ENCODE measurements at regions not wholly inside any gene's neighbourhood (a gene's known extent, or its start where the extent isn't known, plus 50 kb on each side); places are given as distances from the start of the nearest gene placed in this dataset.
"Not testable (repeated sequence)": the region's sequence is repeated elsewhere in the genome, so short reads cannot be mapped to it uniquely, and the experiment has no call there.

DNA sequence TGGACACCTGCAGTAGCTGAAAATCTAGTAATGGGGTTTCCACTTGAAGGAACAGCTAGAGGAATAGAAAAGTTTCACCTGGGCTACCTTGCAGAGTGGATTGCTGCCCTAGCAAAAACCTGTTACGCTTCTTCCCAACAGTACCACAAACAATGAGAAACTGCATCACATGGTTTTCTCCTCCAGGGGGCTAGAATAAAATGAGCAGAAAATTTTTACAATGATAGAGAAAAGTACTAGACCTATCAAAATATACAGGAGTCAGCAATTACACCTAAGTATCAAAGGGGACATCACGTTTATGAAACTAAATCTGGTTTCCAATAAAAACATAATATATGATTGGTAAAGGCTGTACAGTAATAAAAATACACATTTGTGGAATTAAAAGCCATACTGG is 423.1 kb upstream of the PITX2 start:
- no peak for DNase-seq

DNA sequence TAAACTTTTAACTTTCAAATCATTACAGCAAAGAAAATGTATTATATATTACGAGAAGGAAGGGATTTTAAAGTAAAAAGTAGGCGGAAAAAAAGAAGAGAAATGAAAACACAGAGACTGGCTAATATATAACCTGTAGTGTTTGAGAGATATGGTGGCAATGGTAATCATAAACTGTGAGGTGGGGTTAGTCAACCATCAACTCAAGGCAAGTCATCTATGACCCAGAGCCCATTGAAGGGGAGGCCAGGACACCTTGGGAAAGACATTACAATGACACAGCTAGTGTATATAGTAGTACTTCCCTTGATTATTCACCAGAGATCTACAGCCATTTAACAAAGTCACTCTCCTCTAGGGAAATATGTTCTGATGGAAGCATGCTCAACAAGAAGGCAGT is 423.9 kb upstream of the PITX2 start:
- DNase-seq, result no peak

DNA sequence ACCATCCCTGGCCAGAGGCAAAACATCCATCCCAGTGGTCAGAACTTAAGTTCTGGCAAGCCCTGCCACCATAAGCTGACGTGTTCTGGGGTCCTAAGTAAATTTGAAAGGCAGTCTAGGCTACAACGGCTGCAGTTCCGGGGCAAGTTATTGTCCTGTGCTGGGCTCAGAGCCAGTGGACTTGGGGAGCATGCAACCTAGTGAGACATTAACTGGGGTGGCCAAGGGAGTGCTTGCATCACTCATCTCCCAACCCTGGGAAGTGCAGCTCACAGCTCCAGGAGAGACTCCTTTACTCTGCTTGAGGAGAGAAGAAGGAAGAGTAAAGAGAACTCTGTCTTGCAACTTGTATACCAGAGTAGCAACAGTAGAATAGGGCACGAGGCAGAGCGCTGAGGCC is 425.4 kb upstream of the PITX2 start:
- no peak for DNase-seq

DNA sequence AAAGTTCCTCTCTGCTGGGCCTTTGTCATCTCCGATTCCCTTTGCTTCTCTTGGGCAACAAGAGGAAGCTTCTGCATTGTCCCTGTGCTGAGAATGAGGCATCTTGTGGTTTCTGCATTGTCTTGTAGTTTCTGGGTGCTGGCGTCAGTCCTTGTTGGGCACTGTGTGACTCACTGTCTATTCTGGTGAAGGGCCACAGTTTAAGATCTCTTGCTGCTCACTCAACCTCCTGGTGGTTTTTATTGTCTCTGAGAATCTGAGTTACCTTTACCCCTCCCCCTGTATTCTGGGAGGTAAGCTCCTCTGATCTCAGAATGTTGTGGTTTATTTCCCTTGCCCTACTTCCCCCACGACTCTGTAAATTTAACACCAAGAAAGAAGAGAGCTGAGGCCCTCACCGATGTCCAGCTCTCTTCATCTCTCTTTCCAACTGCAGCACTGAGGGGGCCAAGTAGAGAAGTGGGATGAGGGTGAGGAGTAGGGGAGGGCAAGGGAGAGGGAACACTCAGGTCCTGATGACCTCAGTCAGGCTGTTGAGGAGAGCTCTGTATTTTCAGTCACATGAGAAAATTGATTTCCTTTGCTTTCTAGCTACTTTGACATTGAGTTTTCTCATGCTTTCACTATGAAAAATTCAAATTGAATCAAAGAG is 441.6 kb upstream of the PITX2 start:
- no peak for DNase-seq

DNA sequence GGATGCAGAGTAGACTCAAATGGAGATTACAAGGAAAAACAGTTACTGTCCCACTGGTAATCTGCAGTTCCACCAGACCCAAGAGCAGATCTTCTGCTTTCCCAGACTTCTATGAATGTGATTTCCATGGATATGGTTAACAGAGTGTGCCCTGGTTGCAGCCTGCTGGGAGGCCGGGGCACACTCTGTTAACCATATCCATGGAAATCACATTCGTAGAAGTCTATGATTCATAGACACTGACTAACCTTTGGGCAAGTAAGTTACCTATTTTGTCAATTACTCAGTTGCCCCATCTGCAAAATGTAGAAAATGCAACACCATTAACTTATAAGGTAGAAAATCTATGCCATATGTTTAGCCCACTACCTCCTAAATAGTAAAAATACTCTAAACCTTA is 443.1 kb upstream of the PITX2 start:
- no peak for DNase-seq

DNA sequence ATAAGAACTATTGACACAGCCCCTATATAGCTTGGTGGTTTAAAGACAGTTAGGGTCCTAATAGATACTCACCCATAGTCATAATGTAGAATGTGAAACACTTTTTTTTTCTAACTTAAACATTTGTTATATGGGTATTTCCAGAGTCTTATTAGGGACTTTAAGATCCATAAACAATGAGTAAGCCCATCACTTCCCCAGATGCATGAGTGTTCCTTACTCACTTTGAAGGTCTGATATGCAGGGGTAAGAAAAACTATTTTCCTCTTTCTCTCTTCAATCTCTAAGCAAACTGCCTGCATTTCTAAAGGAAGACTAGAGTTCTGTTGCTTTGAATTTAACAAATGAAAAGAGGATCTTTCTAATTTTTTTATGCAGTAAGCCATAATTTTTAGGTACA is 443.6 kb upstream of the PITX2 start:
- DNase-seq, result no peak

DNA sequence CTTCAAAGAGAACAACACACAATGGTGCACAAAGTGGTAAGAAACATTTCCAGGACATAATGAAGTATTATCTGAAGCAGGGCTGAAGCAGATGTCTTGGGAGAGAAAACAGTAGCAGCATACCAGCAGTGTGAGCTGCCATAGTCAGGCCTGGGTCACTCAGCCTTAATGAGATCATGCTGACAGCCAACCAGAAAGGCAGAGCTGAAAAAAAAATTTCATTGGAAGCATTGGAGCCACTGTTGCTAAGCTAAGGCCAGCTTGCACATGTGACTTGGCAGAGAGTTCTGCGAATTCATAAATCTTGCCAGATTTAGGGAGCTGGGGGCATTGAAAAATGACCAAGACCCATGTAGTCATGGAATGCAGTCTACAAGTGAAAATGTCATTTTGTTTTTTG is 444.0 kb upstream of the PITX2 start:
- DNase-seq, result no peak

DNA sequence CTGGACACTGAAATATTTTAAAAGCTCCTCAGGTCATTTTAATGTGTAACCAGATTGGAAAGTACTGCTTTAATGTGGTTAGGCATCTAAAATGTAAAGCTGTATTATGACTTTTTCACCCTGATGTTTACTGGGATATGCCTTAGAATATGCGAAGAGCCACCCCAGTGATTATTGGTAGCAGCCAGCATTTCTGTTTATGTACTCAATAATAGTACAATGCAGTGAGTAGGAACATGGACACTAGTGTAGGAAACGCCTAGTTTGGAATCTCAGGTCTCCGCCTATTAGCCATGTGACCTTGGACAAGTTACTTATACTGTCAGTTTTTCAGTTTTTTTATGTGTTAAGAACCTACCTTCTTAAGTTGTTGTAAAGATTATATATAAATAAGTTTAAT is 446.0 kb upstream of the PITX2 start:
- no peak for DNase-seq

DNA sequence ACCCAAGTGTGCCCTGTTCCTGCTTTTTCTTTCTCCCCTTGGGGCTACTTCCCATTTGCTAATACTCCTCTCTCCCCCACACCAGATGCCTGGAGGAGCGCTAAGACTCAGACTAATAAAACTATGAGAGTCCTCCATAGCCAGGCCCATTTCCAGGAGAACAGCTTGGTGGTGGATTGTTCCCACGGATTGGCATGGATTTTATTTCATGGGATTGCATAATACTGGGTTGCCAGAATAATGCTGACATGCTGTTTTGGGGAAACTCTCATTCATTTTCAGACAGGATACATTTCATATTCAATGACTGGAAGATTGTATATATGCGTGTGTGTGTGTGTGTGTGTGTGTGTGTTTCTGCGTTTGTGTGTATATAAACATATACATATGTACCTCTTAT is 447.5 kb upstream of the PITX2 start:
- no peak for DNase-seq

DNA sequence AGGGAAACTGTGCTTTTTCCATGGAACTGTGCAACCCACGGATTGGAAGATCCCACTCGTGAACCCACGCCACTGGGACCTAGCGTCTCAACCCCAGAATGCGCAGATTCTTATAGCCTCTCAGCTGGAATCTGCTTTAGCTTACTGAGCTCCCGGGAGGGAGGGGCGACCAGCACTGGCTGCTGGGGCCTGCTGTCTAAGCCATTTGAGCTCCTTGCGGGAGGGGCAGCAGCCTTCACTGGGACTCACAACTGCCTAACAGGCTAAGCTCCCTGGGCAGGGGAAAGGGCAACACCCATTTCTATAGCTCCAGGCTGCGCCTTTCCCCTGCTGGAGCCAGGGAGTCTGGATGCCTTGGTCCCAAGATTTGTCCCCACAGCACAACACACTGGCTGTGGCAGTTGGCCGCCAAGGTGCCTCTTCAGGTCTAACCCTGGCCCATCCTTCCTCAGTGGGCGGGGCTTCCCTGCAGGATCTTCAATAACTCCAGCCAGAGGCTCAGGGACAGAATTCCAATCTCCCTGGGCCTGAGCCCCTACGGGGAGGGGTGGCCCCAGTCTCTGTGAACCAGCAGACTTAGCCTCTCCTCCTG is 451.7 kb upstream of the PITX2 start:
- DNase-seq, result no peak

DNA sequence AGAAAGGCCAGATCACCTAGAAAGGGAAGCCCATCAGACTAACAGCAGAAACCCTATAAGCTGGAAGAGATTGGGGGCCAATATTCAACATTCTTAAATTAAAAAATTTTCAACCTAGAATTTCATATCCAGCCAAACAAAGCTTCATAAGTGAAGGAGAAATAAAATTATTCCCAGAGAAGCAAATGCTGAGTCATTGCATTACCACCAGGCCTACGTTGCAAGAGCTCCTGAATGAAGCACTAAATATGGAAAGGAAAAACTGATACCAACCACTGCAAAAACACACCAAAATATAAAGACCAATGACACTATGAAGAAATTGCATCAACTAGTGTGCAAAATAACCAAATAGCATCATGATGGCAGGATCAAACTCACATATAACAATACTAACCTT is 453.4 kb upstream of the PITX2 start:
- DNase-seq, result not testable (repeated sequence)

DNA sequence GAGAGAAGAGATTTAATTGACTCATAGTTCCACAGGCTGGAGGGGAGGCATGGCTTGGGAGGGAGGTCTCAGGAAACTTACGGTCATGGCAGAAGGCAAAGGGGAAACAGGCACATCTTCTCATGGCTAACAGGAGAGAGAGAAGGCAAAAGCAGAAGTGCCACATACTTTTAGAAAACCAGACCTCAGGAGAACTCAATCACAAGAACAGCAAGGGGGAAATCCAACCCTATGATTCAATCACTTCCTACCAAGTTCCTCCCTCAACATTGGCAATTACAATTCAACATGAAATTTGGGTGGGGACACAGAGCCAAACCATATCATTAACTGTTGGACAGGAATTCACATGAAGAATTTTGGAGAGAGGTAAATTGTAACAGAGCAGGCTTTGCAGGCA is 485.3 kb upstream of the PITX2 start:
- no peak for DNase-seq

DNA sequence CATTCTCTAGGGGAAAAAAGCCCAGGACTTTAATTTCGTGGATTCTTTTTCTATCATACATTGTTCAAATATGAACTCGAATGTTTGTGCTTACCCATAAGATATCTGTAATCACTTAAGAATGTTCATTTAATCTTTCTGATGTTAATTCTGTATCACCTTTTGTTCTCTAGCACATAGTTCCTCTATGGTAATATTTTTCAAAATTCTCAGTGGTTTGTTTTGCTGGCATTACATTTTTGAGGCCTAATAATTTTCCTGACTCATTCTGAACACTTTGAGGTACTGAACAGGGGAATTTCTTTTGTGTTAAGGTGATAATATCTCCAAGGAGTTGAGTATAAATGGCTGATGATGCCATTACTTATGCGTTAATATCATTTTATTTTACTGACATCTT is 490.7 kb upstream of the PITX2 start:
- DNase-seq, result no peak

DNA sequence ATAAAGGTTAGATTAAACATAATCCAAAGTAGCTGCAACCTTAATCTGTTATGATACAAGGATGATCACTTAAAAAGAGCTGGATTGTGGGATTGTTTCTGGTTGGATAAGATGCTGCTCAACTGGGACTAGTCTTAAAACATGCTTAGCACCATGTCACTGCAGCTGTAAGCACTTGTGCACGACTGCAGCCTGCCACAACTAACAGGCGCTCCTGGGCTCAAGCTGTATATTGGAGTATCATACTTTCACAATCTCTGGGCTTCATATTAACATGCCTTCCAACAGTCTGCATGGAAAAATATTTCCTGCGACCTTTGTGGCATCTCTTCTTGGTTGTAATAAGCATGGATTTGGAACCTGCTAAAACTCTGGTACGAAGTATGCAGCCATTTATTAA is 493.0 kb upstream of the PITX2 start:
- DNase-seq, result no peak

DNA sequence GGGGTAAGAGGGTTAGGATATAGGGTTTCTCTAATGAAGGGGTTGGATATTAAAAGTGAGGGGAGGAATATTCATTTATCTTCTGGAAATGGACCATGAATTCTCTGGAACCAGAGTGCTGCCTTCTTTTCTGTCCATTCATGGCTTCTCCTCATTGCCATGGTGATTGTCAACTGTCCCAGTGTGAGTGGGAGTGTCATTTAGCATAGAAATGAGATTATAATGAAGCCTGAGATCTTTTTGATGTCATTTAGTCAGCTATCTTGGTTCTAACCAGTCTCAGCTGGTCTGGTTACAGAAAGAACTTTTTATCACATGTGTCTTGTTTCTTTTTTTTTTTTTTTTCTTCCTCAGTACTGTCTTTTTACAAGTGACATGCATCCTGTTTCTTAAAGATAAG is 497.3 kb upstream of the PITX2 start:
- no peak for DNase-seq

DNA sequence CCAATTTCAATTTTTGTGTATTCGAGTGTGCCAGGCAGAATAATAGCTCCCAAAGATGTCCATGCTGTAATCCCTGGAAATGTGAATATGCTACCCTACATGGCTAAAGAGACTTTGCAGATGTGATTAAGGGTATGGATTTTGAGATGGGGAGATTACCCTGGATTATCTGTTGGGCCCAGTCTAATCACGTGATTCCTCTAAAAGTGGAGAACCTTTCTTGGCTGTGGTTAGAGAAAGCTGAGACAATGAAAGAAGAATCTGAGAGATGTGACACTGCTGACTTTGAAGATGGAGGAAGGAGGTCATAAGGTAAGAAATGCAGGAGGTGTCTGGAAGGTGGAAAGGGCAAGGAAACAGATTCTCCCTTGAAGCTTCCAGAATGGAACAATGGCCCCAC is 503.5 kb upstream of the PITX2 start:
- DNase-seq, result no peak

DNA sequence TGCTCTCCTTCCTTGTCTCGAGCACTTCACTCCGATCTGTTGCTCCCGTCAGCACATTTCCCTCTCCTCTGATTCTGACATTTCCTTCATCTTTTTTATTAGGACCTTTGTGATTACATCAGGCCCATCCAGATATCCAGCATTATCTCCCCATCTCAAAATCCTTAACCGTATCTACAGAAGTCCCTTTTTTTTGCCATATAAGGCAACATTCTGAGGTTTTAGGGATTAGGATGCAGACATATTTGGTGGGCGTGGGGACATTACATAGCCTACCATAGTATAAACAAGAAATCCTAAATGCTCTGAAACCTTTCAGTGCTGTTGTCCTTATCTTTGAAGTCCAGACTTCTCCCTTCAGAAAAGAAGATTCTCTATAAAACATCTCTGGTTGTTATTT is 505.0 kb upstream of the PITX2 start:
- no peak for DNase-seq

DNA sequence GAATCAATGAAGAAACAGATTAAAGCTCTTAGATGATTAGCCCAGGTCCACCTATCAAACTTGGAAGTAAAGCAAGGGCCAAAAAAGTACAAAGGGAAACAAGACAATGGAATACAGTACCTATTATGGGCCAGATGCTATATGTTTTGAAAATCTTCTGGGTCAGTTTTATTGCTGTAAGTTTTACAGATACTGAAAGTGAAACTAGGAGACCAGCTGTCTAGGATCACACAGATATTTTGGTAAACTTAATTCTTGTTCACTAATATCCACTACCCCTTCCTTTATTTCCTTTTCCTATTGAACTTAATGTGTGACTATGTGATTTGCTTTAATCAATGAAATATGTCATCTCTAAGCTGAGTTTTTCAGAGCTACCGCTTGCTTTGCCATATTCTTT is 505.4 kb upstream of the PITX2 start:
- no peak for DNase-seq

DNA sequence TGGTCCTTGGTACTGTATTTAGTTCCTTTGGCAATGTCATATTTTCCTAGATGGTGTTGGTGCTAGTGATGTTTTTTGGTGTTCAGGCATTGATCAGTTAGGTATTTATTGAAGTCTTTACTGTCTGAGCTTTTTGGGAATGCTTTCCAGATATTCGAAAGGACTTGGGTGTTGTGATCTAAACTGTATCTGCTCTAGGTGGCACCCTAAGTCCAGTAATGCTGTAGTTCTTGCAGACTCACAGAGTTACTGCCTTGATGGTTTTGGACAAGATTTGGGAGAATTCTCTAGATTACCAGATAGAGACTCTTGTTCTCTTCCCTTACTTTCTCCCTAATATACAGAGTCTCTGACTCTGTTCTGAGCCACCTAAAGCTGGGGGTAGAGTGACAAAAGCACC is 513.6 kb upstream of the PITX2 start:
- no peak for DNase-seq

DNA sequence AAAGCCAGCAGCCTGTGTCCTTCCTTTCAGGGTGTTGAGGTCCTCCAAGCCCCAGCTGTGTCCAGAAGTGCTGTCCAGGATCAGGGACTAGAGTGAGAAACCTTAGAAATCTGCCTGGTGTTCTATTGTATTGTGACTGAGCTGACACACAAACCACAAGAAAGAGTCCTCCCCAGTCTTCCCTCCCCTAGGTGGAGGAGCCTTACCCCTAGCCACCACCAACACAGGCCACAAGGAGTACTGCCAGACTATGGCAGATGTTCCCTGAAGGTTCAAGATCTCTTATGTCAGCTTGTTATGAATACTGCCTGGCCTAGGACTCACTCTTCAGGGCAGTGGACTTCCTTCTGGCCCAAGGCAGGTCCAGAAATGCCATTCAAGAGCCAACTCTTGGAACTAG is 514.1 kb upstream of the PITX2 start:
- no peak for DNase-seq

DNA sequence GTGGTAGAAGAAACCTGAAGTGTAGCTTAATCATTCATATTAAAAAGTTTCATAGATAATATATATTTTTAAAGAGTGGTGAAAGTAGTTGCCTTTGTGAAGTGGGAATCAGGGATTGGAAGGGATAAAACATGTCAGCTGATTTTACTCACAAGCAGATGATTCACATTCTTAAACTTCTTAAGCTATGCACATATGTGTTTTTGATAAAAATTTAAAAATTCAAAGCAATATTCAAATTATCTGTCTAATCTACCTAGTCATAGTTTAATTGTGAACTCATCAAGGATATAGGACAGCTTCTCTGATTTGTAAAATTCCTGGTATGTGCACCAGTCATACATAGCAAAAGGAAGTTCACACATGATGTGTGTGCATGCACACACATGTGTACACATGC is 520.6 kb upstream of the PITX2 start:
- DNase-seq, result no peak

DNA sequence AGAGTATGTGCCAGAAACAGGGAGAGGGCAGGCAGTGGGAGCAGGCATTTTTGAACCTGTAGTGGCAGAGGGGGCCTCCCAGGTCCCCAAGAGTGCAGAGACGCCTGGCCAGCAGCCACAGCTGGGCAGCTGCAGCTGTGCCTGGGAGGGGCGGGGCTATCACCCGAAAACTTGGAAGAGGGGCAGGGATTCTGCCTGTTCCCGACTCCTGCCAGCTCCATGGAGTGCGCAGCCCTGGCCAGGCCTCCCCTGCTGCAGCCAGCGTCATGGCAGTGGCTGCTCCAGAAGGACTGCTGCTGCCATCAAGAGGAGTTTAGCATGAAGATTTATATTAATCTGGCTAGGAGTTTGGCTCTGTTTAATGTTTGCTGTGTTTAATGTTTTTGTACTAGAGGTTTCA is 532.1 kb upstream of the PITX2 start:
- no peak for DNase-seq

DNA sequence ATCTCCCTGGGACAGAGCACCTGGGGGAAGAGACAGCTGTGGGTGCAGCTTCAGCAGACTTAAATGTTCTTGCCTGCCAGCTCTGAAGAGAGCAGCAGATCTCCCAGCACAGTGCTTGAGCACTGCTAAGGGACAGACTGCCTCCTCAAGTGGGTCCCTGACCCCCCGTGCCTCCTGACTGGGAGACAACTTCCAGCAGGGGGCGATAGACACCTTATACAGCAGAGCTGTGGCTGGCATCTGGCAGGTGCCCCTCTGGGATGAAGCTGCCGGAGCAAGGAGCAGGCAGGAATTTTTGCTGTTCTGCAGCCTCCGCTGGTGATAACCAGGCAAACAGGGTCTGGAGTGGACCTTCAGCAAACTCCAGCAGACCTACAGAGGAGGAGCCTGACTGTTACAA is 541.7 kb upstream of the PITX2 start:
- DNase-seq, result not testable (repeated sequence)

DNA sequence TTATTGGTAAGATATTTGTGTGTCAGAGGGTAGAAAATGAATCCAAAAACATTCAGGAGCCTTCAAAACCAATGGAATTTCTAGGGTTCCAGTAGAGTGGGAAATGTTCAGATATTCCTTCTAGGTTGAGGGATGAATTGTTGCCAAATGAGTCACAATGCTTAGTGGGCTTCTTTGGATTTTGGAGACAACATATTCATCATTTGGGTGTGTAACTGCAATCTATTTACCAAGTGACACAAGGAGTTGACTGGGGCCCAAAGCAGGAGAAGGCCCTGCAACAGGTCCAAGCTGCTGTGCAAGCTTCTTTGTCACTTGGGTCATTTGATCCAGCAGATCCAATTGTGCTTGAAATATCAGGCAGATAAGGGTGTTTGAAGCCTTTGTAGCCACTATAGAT is 551.5 kb upstream of the PITX2 start:
- DNase-seq, result no peak

DNA sequence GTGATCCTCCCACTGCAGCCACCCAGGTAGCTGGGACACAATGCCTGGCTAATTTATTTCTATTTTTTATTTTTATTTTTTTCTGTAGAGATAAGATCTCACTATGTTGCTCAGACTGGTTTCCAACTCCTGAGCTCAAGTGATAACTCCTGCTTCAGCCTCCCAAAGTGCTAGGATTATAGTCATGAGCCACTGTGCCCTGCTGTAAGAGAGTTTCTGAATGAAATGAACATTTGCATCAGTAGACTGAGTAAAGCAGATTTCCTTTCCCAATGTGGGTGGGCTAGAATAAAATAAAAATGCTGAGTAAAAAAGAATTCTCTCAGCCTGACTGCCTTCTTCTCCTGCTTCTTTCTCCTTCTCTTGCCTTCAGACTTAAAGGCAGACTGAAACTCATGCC is 555.4 kb upstream of the PITX2 start:
- DNase-seq, result no peak

DNA sequence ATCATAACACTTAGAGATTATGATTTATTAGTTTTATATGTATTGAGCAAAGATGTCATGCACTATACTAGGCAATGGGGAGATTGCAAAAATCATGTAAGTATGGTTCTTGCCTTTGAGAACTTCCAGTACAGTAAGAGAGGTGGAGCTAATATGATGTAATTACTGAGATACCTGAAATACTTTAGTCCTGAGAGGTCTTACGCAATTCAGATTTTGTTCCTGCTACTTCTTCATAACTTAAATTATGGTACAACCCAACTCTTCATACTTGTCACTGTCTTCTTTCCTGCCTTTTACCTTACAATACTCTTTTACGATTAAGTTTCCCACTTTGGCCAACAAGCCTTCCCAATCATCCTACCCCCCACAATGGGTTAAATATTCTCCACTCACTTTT is 564.2 kb upstream of the PITX2 start:
- DNase-seq, result no peak

Measured in NCI-H2029 (cell line).